Neural progenitor cell (in vitro differentiated cells): ENCODE measurements at regions not wholly inside any gene's neighbourhood (a gene's known extent, or its start where the extent isn't known, plus 50 kb on each side); places are given as distances from the start of the nearest gene placed in this dataset.

Experiments
- EZH2 ChIP-seq: fragments of 200-600 bp; sonication (generic); IDR thresholded peaks from 2 replicates; pipeline ENCODE4 v1.6.1; 2017; ENCODE audit warnings: antibody characterized with exemption, mild to moderate bottlenecking, moderate library complexity
- EZH2phosphoT487 ChIP-seq: fragments of 200-600 bp; sonication (generic); IDR thresholded peaks from 2 replicates; pipeline ENCODE4 v1.6.1; 2017; ENCODE audit warnings: antibody characterized with exemption
- TF ChIP-seq, protein P1 (sequence below): fragments of 200-600 bp; sonication (generic); IDR thresholded peaks from 2 replicates; pipeline ENCODE4 v1.5.1; 2017; ENCODE audit warnings: antibody characterized with exemption, mild to moderate bottlenecking

DNA sequence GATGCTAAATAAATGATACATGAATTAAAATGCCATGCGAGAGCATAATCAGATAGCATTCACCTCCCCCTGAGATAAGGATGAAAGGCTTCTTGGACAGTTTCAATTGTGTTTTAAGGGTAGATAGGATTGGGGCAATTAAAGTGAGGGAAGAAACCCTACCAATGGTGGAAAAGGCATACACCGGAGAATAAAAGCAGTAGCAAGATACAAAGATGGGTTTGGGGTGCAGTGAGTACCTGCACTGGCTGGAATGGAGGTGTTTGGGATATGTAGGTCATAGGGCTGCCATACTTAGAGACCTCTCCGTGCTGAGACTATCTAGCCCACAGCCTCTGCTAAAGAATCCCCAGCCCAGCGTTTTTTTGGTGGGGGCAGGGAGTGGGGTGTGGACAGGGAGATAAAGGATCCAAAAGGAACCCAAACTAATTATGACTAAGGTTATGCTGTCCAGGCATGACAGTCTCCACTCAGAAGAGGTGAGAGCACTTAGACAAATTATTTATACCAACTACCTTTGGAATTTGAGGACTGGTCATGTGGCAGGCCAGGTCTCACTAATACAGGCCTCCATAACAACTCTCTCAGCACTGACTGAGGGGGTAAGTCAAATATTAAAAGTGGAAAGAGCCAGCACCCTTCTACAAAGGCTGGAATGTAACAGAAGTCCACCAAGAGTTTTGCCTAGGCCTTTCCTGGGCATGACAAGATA lies 280.8 kb downstream of the ADGB start:
- TF ChIP-seq, protein P1, sequence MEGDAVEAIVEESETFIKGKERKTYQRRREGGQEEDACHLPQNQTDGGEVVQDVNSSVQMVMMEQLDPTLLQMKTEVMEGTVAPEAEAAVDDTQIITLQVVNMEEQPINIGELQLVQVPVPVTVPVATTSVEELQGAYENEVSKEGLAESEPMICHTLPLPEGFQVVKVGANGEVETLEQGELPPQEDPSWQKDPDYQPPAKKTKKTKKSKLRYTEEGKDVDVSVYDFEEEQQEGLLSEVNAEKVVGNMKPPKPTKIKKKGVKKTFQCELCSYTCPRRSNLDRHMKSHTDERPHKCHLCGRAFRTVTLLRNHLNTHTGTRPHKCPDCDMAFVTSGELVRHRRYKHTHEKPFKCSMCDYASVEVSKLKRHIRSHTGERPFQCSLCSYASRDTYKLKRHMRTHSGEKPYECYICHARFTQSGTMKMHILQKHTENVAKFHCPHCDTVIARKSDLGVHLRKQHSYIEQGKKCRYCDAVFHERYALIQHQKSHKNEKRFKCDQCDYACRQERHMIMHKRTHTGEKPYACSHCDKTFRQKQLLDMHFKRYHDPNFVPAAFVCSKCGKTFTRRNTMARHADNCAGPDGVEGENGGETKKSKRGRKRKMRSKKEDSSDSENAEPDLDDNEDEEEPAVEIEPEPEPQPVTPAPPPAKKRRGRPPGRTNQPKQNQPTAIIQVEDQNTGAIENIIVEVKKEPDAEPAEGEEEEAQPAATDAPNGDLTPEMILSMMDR, result no peak
- TF ChIP-seq EZH2 (no peak), EZH2phosphoT487 (no peak)
